GM12892 (cell line): ENCODE measurements at regions not wholly inside any gene's neighbourhood (a gene's known extent, or its start where the extent isn't known, plus 50 kb on each side); places are given as distances from the start of the nearest gene placed in this dataset.
"Not testable (repeated sequence)": the region's sequence is repeated elsewhere in the genome, so short reads cannot be mapped to it uniquely, and the experiment has no call there.

ENCODE experiments used
- POLR2A ChIP-seq: IDR thresholded peaks from 2 replicates; pipeline ENCODE4 v1.6.1; 2011; ENCODE audit warnings: low read depth, low read length, control low read depth
- POLR2AphosphoS5 ChIP-seq: IDR thresholded peaks from 2 replicates; pipeline ENCODE4 v1.6.1; 2011; ENCODE audit warnings: low read depth, low read length, control low read depth

- not testable (repeated sequence) for TF ChIP-seq POLR2A, POLR2AphosphoS5
Measured at GRCh38 chr1:147061880-147062279, 110.4 kb downstream of the PRKAB2 start.
